Panc1 (cell line): ENCODE measurements at regions not wholly inside any gene's neighbourhood (a gene's known extent, or its start where the extent isn't known, plus 50 kb on each side); places are given as distances from the start of the nearest gene placed in this dataset.

Experiments used
- ATAC-seq: fragments of 200-7000 bp; cut with Tn5 transposase; 2 replicates; pipeline ENCODE4 v1.9.1; 2020; ENCODE audit warnings: mild to moderate bottlenecking, moderate library complexity
- BruUV-seq: library from RNA; stranded (reverse); fragments of 400-500 nt; replicated peaks from 2 replicates; lab custom pipeline; 2021; lab: Mats Ljungman, UMichigan
- CTCF ChIA-PET: fragments of 300-600 bp; sonication (Branson Sonifier 250); formaldehyde crosslinking; loops from one replicate; lab custom pipeline; 2022; ENCODE audit warnings: antibody characterized with exemption; lab: Charles Lee
- POLR2A ChIA-PET: fragments of 300-600 bp; sonication (Branson Sonifier 250); formaldehyde crosslinking; loops from one replicate; lab custom pipeline; 2022; ENCODE audit warnings: antibody characterized with exemption; lab: Charles Lee
- DNase-seq: peaks from one replicate; pipeline ENCODE4 v3.0.0-alpha.2; 2010; ENCODE audit warnings: low read depth, low spot score
- H3K27ac ChIP-seq: 2 replicates; pipeline ENCODE4 v1.5.1; 2011; ENCODE audit warnings: mild to moderate bottlenecking, low read length, inconsistent platforms
- H3K27me3 ChIP-seq: fragments of 200-500 bp; sonication (Bioruptor generic); 2 replicates; pipeline ENCODE4 v1.6.0; 2014; ENCODE audit warnings: low read length, inconsistent platforms; ENCODE audit not compliant: control insufficient read depth, insufficient read depth
- H3K36me3 ChIP-seq: fragments of 200-500 bp; sonication (Bioruptor generic); 2 replicates; pipeline ENCODE4 v1.5.1; 2014; ENCODE audit warnings: inconsistent platforms, mild to moderate bottlenecking, low read length, moderate library complexity; ENCODE audit not compliant: control insufficient read depth, insufficient read depth
- H3K4me1 ChIP-seq: 2 replicates; pipeline ENCODE4 v1.5.1; 2011; ENCODE audit warnings: inconsistent platforms, mild to moderate bottlenecking, low read length, moderate library complexity; ENCODE audit not compliant: control insufficient read depth, insufficient read depth
- H3K4me3 ChIP-seq, 2 experiments: 2 replicates each; pipeline ENCODE4 v1.5.1; 2011 to 2012; ENCODE audit warnings: low read depth in 2 of 2, low read length in 2 of 2, mild to moderate bottlenecking in 2 of 2, inconsistent platforms in 1 of 2, moderate library complexity in 1 of 2
- H3K9me3 ChIP-seq: fragments of 200-500 bp; sonication (Bioruptor generic); 2 replicates; pipeline ENCODE4 v1.5.1; 2014; ENCODE audit warnings: low read depth, mild to moderate bottlenecking, inconsistent platforms, low read length, moderate library complexity; ENCODE audit not compliant: control insufficient read depth, insufficient read depth
- CTCF ChIP-seq: fragments of 450-650 bp; IDR thresholded peaks from 2 replicates; pipeline ENCODE4 v1.5.1; 2017; ENCODE audit warnings: mild to moderate bottlenecking
- POLR2AphosphoS5 ChIP-seq: IDR thresholded peaks from 2 replicates; pipeline ENCODE4 v1.6.1; 2012; ENCODE audit warnings: mild to moderate bottlenecking, low read depth, low read length, moderate library complexity
- REST ChIP-seq, 2 experiments: IDR thresholded peaks; 2 replicates each; pipeline ENCODE4 v1.6.1; 2011 to 2012; ENCODE audit warnings: low read depth in 2 of 2, control low read depth in 1 of 2, low read length in 1 of 2, mild to moderate bottlenecking in 1 of 2, moderate library complexity in 1 of 2; ENCODE audit not compliant: insufficient read depth in 1 of 2
- SIN3A ChIP-seq: IDR thresholded peaks from 2 replicates; pipeline ENCODE4 v1.6.1; 2012; ENCODE audit warnings: low read depth, mild to moderate bottlenecking, low read length, moderate library complexity, borderline replicate concordance; ENCODE audit not compliant: insufficient read depth
- TCF7L2 ChIP-seq: IDR thresholded peaks from 2 replicates; pipeline ENCODE4 v1.6.1; 2011; ENCODE audit warnings: mild to moderate bottlenecking, low read depth, low read length, inconsistent platforms
- in situ Hi-C: cut with HindIII; loops from 2 replicates; pipeline ENCODE4 v1.10.0; 2016; ENCODE audit warnings: low sequenced_read_pairs, low pct_unique_long_range_greater_than_20kb
- intact Hi-C: fragments of 100-400 bp; cut with micrococcal nuclease; formaldehyde crosslinking; loops from one replicate; pipeline ENCODE4 v1.10.0; 2022; ENCODE audit not compliant: unreplicated experiment

- intact Hi-C loops, result no loop called here
- H3K9me3 ChIP-seq, result no peaks in the 10 kb centered on the region
- H3K27ac ChIP-seq, result no peak overlapping the region
These were observed 196.6 kb upstream of the SALL3 start for GRCh38 chr18:78782951-78783563.

GRCh38 chr18:78783564-78783960 is 196.1 kb upstream of the SALL3 start:
- no TSS peak for BruUV-seq
- intact Hi-C loops, result no loop called here
- peaks cover 20% of the 10 kb centered on the region for H3K27me3 ChIP-seq

More at GRCh38 chr18:78782951-78783563, 196.6 kb upstream of the SALL3 start:
- Histone ChIP-seq H3K27me3 (peaks cover 21% of the 10 kb centered on the region), H3K36me3 (no peaks in the 10 kb centered on the region), H3K4me1 (no peaks in the 10 kb centered on the region), H3K4me3 (no peak overlapping the region)
- POLR2A ChIA-PET, result no interaction called here
- no peak for ATAC-seq
- in situ Hi-C loops, result no loop called here
- BruUV-seq, result no TSS peak
- CTCF ChIA-PET, result no interaction called here
- TF ChIP-seq TCF7L2 (no peak), REST (IDR thresholded peaks at IDR 0.05; ENCODE audit: insufficient read depth in 1 of 2, low read depth in 2 of 2, low read length in 1 of 2) (no peak), CTCF (no peak), POLR2AphosphoS5 (no peak), SIN3A (no peak)
- no peak for DNase-seq

More at GRCh38 chr18:78783564-78783960, 196.1 kb upstream of the SALL3 start:
- ChIA-PET CTCF (no interaction called here), POLR2A (no interaction called here)
- H3K36me3 ChIP-seq, result no peaks in the 10 kb centered on the region
- no peak for ATAC-seq
- no peak for DNase-seq
- in situ Hi-C loops, result no loop called here
- H3K9me3 ChIP-seq, result no peaks in the 10 kb centered on the region
- no peak for TF ChIP-seq TCF7L2
- no peak for TF ChIP-seq POLR2AphosphoS5
- TF ChIP-seq SIN3A, result no peak
- no peak for TF ChIP-seq CTCF
- no peak for TF ChIP-seq REST (IDR thresholded peaks at IDR 0.05; ENCODE audit: insufficient read depth in 1 of 2, low read depth in 2 of 2, low read length in 1 of 2)
- no peaks in the 10 kb centered on the region for H3K4me1 ChIP-seq
- H3K4me3 ChIP-seq, result no peak overlapping the region
- H3K27ac ChIP-seq, result no peak overlapping the region
